ENCODE measurements at regions not wholly inside any gene's neighbourhood (a gene's known extent, or its start where the extent isn't known, plus 50 kb on each side); places are given as distances from the start of the nearest gene placed in this dataset.

DNA sequence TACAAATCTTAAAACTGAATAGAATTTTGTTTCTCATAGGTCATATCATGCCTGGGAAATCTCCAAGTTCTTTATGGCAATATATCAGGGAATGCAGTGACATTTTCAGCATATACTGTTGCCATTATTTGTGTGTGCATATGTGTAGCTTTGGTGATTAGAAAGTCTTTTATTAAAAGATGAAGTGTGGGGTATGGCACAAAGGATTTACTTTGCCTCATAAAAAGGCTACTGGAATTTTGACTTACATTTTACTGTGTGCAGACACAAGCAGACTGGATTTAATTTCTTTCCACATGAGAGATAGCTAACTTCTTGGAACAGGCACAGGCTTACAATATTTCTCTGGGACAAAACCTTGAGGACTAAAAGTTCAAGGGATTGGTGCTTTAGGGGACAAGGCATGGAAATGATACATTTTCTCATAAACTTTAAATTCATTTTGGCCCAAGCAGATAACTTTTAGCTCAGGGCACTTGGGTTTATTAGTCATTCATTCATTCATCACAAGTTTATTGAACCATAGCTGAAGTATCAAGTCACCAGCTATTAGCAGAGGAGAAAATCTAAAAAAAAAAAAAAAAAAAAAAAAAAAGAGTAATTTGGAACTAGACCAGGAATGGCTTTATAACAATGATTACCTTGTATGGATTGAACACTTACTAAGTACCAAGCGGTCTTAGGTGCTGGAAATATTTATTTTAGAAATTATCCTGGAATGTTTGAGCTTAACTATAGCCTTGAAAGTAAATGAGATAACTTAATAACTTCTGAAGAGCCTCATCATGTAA, 191.5 kb downstream of the SLIT2 start:
- Mint-ChIP-seq H3K27ac (no peak overlapping the region), H3K4me1 (ENCODE audit: low read depth) (no peaks in the 10 kb centered on the region), H3K9me3 (ENCODE audit: low read depth) (peaks cover 3% of the 10 kb centered on the region), H3K4me3 (ENCODE audit: low read depth) (no peak overlapping the region), H3K27me3 (no peaks in the 10 kb centered on the region), H3K36me3 (ENCODE audit: insufficient read depth) (no peaks in the 10 kb centered on the region)
- no peak for DNase-seq (ENCODE audit: low spot score, unreplicated experiment)
- TF ChIP-seq, protein P1, sequence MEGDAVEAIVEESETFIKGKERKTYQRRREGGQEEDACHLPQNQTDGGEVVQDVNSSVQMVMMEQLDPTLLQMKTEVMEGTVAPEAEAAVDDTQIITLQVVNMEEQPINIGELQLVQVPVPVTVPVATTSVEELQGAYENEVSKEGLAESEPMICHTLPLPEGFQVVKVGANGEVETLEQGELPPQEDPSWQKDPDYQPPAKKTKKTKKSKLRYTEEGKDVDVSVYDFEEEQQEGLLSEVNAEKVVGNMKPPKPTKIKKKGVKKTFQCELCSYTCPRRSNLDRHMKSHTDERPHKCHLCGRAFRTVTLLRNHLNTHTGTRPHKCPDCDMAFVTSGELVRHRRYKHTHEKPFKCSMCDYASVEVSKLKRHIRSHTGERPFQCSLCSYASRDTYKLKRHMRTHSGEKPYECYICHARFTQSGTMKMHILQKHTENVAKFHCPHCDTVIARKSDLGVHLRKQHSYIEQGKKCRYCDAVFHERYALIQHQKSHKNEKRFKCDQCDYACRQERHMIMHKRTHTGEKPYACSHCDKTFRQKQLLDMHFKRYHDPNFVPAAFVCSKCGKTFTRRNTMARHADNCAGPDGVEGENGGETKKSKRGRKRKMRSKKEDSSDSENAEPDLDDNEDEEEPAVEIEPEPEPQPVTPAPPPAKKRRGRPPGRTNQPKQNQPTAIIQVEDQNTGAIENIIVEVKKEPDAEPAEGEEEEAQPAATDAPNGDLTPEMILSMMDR (IDR thresholded peaks at IDR 0.05; ENCODE audit: unreplicated experiment), result no peak

GRCh38 chr4:20444599-20445337, 193.1 kb downstream of the SLIT2 start:
- no peak for DNase-seq (ENCODE audit: low spot score, unreplicated experiment)
- no peaks in the 10 kb centered on the region for H3K9me3 Mint-ChIP-seq (ENCODE audit: low read depth)
- H3K27me3 Mint-ChIP-seq, result no peaks in the 10 kb centered on the region
- TF ChIP-seq, protein P1 (IDR thresholded peaks at IDR 0.05; ENCODE audit: unreplicated experiment), result no peak
- no peaks in the 10 kb centered on the region for H3K4me1 Mint-ChIP-seq (ENCODE audit: low read depth)
- no peak overlapping the region for H3K4me3 Mint-ChIP-seq (ENCODE audit: low read depth)
- no peaks in the 10 kb centered on the region for H3K36me3 Mint-ChIP-seq (ENCODE audit: insufficient read depth)
- H3K27ac Mint-ChIP-seq, result no peak overlapping the region

- Mint-ChIP-seq H3K4me1 (ENCODE audit: low read depth) (no peaks in the 10 kb centered on the region), H3K9me3 (ENCODE audit: low read depth) (no peaks in the 10 kb centered on the region), H3K36me3 (ENCODE audit: insufficient read depth) (no peaks in the 10 kb centered on the region), H3K27me3 (no peaks in the 10 kb centered on the region), H3K4me3 (ENCODE audit: low read depth) (no peak overlapping the region), H3K27ac (no peak overlapping the region)
- DNase-seq (ENCODE audit: low spot score, unreplicated experiment), result no peak
- TF ChIP-seq, protein P1 (IDR thresholded peaks at IDR 0.05; ENCODE audit: unreplicated experiment), result no peak
These were observed 194.4 kb downstream of the SLIT2 start for GRCh38 chr4:20445933-20446723.

DNA sequence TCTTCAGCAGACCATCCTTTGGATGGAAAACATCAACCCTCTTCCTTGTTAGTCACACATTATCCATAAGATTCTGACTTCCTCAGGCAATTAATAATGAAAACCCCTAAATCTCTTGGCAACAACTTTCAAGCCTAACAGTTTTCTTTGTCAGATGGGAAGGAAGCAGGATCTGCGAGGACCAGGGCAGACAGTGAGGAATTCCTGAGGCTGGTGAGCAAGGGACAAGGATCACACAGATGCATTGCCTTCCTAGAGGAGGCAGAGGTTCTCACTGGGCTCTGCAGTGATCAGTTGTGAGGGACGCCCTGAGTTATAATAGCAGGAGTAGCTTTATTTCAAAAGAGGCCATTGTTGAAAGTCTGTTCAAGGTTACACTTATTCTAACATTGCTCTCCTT, 195.4 kb downstream of the SLIT2 start:
- no peaks in the 10 kb centered on the region for H3K9me3 Mint-ChIP-seq (ENCODE audit: low read depth)
- H3K36me3 Mint-ChIP-seq (ENCODE audit: insufficient read depth), result no peaks in the 10 kb centered on the region
- H3K4me3 Mint-ChIP-seq (ENCODE audit: low read depth), result no peak overlapping the region
- DNase-seq (ENCODE audit: low spot score, unreplicated experiment), result no peak
- TF ChIP-seq, protein P1 (IDR thresholded peaks at IDR 0.05; ENCODE audit: unreplicated experiment), result no peak
- H3K27me3 Mint-ChIP-seq, result no peaks in the 10 kb centered on the region
- no peaks in the 10 kb centered on the region for H3K4me1 Mint-ChIP-seq (ENCODE audit: low read depth)
- no peak overlapping the region for H3K27ac Mint-ChIP-seq

DNA sequence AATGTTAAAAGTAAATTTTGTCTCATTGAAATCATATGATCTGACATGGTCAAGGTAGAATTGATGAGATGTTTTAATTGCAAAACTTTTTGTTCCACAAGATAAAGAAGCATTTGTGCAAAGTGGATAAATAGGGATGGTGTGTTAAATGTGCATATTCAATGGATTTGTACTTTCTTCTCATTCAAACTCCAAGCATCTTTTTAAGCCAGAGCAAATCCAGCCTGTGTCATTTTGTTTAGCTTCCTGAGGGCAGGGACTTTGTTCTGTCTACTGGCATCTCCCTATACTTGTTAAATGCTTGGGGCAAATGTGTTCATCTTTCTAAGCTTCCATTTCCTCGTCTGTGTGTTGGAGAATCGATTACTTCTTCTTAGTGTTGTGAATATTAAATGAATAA, 200.3 kb downstream of the SLIT2 start:
- H3K4me1 Mint-ChIP-seq (ENCODE audit: low read depth), result no peaks in the 10 kb centered on the region
- no peaks in the 10 kb centered on the region for H3K27me3 Mint-ChIP-seq
- H3K4me3 Mint-ChIP-seq (ENCODE audit: low read depth), result no peak overlapping the region
- no peak overlapping the region for H3K27ac Mint-ChIP-seq
- TF ChIP-seq, protein P1 (IDR thresholded peaks at IDR 0.05; ENCODE audit: unreplicated experiment), result no peak
- H3K36me3 Mint-ChIP-seq (ENCODE audit: insufficient read depth), result no peaks in the 10 kb centered on the region
- no peak for DNase-seq (ENCODE audit: low spot score, unreplicated experiment)
- no peaks in the 10 kb centered on the region for H3K9me3 Mint-ChIP-seq (ENCODE audit: low read depth)

Measured in progenitor cell of endocrine pancreas (in vitro differentiated cells).